CD4-positive, alpha-beta T cell treated with Interferon alpha-2 for 1 hour (primary cell): ENCODE measurements at regions not wholly inside any gene's neighbourhood (a gene's known extent, or its start where the extent isn't known, plus 50 kb on each side); places are given as distances from the start of the nearest gene placed in this dataset.

Experiments used
- DNase-seq, 2 donors: peaks; one replicate each; pipeline ENCODE4 v3.0.0-alpha.2; 2020 to 2022

DNA sequence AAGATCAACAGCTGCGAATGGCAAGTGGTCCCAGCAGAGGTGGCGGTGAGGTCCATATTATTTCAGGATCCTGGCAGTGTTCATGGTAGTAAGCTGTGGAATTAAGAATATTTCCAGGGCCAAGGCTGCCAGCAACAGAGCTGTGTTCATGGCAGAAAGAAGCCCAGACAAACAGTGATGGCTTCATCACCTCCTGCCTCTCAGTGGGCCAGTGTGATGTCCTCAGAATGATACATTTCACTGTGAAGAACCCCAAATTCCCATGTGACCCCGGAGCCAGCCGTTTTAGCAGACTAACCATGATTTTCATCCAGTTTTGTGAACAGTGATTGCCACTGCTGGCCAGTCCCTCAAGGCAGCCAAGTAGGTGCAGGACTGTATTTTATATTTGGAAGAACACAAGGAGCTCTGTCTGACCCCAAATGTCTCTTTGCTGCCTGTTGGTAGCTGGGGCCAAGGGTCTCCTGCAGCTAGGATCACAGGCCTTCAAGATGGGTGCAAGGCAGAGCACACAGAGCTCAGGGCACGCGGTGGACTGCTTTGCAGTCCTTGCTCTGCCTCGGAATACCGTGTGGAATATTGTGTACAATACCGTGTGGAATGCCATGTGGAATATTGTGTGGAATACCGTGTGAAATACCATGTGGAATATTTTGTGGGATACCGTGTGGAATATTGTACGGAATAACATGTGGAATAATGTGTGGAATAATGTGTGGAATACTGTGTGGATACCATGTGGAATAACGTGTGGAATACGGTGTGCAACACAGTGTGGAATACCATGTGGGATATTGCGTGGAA, 132.3 kb upstream of the CHST15 start:
- peak; percentile 15 to 35 for DNase-seq

DNA sequence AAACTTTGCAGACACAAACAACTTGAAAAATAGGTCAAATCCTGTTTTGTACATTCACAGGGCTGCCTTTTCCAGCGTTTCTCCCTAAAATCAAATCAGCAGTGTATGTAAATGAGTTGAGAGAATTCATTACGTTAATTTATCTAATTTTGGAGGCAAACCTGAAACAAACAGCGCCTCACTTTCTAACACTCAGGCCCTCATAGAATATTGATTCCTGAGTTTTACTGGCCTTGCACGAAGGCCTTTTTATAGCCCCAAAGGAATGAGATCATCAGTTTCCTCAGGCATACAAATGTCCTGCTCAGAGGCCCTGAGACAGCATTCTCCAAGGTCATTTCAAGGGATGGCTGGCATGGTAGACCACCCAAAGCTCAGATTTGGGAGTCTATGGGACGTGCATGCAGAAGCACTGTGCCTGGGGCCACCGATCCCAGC, 131.7 kb upstream of the CHST15 start:
- no peak for DNase-seq

DNA sequence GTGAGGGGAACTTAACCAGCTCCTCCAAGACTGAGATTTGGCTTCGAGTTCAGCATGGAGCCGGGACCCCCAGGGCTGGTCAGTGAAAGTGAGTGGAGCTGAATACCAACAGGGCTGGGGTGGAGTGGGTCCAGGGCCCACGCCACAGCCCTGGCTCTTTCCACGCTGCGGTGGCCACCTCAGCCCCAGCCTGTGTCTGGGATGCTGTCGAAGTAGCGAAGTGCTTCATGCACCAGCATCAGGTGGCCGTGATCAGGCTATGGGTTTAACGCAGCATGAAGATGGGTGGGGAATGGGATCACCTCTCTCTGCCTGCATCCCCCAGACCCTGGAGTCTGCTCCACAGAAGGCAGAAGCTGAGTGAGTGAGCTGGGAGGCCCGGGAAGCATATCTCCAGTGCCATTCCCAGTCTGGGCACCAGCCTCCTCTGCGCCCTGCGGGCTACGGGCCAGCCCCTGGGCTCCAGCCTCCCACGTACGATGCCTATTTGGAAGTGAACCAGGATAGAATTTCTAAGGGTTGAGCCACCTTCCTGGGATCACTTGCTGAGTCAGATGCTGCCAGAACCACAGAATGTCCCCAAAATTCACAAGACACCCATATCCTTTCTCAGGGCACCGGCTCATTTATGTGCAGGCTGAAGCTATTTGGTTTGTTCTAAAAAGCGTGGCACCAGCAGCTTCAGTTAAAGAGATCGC, 131.1 kb upstream of the CHST15 start:
- DNase-seq, result no peak

DNA sequence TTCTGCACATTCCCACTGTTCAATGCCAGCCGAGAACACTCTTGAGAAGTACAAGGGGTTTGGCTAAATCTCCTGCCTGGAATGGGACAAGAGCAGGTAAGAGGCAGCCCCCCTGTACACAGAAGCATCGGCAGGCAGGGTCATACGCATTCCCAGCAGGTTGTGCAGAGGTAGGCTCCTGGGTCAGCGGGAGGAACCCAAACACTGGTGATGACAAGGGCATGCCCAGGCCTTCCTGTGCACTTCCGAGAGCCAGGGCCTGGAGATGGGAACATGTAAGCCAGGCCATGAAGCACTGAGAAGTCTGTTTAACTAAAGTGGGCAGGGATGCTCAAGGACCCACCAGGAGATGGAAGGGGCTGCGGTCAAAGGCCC, 130.3 kb upstream of the CHST15 start:
- no peak for DNase-seq

DNA sequence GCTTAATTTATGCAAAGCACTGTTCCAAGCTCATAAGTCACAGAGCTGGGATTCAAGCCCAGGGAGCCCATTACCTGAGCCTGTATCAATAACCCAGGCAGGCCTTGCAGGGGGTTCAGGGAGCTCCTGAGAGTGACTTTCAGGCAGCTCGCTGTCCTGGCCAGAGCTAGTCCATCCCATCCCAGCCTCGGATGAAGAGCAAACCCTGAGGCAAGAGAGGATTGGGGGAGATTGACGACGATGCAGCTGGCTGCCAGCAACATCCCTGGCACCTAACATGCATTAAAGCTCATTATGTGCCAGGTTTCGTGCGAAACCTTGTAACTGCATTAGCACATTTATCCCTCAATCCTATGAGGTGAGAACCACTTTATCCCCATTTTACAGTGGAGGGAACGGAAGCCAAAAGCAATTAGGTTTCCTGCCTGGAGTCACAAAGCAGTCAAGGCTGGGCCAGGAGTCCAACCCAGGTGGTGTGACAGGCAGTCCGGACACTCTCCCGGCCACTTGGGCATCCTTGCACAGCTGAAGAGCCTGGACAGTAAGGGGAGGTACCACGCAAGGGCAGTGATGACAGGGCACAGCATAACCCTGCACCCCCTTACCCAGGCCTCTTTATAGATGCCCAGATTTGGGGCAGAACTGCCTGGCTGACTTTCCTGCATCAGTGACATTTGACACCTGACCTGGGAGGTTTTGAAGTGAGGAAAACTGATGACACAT, 129.8 kb upstream of the CHST15 start:
- no peak for DNase-seq

DNA sequence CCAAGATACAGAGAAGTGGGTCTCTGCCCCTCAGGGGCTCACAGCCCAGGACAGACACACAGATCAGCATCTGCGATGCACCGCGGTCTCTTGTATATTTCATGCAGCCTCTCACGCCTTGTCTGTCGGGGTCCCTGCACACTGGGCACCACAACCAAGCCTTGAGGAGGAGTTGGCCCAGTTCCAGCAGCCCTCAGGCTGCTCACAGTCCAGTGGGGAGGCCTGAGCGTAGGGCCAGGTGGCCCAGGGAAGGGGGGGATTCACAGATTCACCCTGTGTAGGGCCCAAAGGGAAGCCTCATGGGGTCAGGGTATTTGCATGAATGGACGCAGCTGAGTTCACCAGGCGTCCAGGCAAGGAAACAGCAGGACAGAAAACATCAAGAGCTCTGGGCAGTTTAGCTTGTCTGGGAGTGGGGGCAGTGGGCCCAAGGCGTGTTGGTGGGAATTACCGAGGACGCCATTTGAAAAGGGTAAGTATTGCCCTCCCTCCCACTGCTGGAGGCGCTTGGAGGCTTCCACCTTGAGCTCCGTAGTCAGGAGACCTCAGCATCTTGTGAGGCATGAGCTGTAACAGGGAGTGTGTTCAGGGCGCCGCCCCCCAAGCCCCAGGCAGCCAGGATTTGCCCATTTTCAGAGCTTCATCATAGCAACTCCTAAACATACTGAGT, 129.1 kb upstream of the CHST15 start:
- no peak for DNase-seq

DNA sequence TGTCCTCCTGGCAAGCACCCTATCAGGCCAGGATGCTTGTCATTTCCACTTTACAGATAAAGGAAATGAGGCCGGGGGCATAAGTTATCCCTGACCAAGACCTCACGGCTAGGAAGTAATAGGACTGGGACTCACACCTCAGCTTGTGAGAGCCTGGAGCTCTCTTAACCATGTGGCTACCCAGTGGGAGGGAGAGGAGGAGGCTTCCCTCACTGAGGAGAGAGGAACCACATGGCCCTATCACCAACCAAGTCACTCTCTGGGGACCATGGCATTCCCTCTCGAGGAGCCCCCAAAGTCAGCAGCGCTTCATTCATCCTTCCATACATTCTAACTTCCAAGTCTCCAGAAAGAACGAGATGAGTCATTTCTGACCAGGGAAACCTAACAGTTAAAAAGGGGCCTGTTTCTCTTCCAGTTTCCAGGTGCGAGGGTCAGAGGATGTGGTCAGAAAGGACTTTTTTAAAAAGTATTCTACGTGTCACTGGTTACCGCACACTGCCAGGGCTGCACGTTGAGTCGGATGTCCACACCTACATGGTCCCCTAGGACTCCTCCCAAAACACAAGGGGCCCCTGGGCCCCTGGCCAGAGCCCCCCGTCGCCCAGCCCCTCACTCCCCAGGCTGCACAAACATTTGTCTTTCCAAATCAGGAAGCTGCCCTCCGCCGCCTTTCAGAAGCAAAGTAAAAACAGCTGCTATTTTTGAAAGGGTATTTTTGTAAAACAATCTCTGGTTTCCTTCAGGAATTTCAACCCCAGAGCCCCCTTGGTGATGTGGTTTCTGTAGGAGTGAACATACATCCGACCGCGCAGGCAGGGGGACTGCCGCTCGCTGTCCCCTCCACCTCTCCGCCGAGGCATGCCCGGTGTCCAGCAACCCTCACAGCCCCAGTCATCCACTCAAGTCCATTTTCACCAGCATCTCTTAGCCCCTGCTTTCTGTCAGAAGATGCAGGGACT, 128.2 kb upstream of the CHST15 start:
- DNase-seq, result no peak

DNA sequence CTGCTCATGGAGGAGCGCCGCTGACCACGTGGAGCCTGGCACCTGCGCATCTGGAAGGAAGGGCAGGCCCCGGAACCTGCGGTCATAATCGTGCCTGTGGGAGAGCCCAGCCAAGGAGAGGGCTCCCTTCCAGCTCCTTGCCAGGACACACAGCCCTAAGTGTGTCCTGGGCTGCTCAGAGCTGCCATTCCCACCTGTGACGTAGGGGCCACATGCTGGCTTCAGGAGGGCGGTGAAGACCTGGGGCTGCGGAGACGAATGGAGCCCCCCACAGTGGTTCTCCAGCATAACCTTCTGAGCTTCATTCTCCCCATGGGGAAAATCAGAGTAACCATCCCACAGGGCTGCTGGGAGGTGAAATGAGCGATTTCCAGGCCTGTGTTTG, 127.6 kb upstream of the CHST15 start:
- no peak for DNase-seq

DNA sequence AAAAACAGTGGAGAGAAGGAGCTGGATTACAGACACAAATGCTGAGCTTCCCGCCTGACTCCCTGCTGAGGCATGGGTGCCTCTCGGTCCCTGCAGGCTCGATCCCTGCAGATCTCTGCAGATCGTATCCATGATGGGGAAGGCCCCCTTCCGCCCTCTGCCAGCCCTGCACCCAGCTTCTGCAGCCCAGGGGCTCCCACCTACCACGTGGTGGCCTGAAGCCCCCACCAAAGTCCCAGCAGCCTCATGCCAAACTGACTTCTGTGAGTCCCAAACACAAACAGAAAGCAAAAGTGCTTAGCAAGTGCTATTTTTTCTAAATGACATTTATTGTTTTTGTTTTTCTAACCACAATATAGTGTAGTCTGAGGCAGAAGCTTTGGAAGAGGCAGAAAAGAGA, 127.1 kb upstream of the CHST15 start:
- no peak for DNase-seq

DNA sequence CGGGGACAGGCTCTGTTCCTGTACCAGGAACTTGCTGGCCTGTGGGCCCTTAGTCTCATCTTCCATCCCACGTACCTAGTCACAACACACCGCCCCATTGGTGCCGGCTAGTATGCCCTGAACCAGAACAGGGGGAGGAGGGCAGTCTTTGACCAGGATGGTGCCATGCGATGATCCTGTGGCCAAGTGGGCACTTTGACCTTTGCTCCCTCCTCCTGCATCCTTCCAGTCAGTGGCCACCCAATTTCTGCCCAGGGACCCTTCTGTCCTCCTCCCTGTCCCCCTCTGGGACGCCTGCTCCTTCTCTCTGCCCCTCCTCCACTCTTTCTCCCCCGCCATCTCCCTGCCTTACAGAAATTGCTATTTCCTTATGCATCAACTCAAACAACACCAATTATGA, 126.3 kb upstream of the CHST15 start:
- DNase-seq, result no peak

DNA sequence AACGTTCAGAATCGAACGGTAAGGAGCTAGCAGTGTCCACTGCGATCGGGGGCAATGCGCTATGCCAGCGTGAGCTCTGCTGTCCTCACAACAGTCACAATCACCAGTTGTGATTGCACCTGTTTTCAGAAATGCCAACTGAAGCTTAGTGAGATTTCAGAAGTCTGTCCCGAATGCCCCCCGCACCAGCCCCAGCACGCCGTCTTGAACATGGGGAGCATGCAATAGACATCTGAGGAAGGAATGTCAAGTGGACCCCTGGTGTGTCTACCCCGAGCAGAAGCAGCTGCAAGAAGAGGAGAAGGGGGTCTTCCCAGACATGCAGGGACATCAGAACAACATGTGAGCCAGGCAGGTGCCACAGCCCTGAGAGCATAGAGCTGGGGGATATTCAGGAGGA, 125.7 kb upstream of the CHST15 start:
- DNase-seq, result no peak

DNA sequence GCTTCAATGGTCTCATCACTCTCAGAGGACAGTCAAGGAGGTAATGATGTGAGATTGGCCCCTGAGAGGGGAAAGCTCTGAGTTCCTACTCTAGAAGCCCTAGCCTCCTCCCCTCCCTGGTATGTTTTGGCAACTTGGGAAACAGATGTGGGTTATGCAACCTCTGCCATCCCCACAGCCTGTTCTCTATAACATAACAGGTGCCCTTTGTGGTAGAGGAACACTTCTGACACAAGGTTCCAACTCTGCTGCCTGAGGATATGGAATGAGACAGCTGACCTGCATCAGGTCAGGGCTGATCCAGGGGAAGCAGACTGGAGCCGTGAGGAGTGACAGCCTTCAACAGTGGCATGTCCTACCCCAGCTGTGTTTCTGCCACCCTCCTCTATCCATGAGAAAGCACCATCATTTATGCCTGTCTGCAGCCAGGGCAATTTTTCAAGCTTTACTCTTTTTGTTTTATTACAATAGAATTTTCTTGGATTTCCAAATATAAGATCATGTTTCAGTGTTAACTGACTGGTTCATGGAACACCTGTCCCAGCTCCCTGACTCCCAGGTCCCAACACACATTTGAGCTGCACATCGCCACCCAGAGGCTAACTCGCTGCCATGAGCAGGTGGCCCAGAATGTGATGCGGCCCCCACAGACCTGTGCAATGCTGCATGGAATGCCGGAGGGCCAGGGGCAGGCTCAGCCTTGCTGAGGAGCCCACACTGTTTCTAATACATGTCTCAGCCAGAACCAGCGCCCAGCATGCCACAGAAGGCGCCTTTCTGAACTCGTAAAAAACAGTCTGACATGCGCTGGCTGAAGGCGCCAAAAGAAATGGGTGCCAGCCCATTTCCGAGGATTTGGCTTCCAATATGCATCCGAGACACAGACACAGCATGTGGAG, 124.8 kb upstream of the CHST15 start:
- no peak for DNase-seq

DNA sequence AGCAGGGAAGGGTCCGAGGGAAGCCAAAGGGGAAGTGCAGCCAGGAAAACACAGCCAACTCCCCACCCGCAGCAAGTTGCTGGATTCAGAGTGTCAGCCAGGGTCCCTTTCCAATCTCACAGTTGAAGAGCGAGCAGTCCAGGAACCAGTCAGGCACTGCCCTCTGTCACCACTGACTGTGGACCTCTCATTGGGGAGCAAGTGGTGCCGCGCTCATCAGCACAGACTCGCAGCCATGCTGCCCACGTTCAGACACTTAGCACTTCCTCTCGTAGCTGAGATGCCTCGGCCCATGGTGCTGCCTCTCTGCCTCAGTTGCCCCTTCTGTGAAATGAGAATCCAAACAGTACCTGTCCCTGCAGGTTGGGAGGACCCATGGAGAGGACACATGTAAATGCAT, 123.6 kb upstream of the CHST15 start:
- no peak for DNase-seq

DNA sequence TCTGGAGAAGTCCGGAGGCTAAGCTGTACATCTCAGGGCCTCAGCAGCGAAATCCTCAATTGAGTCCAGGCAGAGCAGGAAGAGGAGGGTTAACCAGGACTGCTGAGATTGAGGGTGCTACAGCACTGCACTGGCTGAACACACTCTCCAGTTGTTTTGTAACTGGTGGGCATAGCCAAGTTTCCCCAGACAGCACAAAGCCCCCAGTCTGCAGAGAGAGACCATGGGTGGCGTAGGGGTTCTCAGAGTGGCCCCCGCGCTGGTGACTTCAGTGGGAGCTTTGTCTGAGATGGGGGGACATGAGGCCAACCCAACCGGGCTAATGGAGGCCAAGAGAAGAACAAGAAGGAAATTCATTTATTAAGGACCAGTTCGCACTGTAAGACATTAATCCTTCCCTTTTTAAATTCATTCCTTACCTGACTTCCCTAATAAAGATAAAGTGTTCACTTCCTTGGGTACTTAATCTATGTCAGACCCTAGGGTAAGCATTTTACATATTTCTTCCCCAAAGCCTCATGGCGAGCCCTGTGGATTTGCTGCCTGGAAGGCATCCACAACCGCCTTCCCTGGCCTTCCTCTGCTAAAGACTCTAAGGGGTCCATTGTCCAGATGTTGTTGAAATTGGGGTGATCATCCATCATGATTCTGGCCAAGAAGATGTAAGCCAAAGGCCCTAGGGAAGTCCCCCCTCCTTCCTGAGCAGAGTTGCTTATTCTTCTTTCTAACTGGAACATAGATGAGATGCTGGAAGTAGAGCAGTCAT, 121.4 kb upstream of the CHST15 start:
- DNase-seq, result no peak

DNA sequence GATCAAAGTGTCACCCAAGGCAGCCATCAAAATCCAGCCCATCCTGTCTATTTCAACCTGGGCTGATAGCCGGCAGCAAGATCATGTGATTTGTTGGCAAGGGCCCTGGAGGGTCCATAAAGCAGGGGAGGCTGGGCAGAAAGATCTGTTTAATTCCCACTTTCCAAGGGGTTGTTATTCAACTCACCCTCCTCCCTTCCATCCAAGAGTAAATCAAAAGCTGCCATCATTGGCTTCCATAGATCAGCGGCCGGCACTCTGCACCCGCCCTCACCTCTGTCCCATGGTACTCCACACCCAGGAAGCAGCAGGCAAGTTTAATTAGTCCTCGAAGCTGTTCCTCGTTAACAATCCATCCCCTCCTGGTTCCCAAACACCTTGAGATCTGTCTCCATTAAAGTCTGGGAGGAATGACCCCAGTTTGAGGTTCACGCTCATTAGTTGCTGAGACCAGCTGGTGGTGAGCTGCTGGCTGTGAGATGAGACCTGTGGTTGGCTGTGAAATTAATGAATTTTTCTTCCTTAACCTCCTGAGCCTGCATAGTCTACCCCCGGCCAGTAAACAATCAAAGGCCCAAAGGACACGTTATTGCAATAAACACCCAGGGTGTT, 120.6 kb upstream of the CHST15 start:
- no peak for DNase-seq

DNA sequence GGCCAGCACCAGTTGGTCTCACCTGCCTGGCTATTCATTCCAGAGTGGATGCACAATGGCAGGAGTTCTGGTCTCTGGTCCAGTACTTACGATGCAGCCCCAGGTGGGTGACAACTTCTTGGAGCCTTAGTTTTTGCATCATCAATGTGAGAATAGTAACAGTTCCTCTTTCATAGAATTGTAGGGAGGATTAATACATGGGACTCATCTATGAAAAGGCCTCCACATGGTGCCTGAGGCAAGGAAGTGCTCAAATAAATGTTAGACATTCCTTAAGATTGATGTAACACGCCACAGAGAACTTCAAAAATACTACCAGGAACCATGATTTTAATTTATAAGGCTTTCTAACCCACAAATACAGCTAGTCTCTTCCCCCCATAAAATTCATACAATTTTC, 120.1 kb upstream of the CHST15 start:
- no peak for DNase-seq

DNA sequence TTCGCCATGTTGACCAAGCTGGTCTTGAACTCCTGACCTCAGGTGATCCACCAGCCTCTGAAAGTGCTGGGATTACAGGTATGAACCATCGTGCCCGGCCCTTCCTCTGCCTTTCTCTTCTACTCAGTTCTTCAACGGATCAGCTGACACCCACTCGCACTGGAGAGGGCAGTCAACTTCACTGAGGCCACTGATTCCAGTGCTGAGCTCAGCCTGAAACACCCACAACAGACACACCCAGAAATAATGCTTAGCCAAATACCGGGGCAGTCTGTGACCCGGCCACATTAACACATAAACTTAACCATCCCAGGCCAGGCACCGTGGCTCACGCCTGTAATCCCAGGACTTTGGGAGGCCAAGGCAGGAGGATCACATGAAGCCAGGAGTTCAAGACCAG, 119.3 kb upstream of the CHST15 start:
- DNase-seq, result no peak

DNA sequence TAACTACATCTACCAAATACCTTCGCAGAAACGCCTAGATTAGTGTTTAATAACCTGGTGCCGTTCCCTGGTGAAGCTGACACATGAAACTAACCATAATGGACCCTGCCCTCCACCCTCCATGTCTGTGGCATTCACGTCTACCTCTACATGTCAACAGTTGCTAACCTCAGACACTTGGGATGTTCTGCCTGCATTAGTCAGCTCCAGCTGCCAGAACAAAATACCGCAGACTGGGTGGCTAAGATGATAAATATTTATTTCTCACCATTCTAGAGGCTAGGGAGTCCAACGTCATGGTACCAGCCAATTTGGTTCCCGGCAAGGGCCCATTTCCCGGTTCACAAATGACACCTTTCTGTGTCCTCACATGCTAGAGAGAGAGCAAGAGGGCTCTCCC, 118.5 kb upstream of the CHST15 start:
- DNase-seq, result no peak

DNA sequence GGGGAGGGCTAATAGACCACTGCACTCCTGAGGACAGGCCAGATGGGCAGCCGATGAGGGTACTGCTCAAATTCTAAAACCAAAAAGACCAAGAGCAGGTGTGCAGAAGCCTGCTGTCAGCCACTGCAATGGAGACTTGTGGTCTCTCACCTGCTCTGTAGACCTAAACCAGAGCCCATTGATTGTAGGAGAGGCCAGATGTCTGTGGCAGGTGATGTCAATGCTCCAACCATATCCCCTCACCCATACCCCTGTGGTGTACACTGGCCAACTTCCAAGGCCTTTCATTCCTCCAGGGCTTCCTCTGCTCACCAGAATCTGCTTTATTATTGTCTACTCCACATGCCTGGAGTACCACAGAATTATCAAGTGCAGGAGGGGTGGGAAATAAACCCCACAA, 116.9 kb upstream of the CHST15 start:
- no peak for DNase-seq

DNA sequence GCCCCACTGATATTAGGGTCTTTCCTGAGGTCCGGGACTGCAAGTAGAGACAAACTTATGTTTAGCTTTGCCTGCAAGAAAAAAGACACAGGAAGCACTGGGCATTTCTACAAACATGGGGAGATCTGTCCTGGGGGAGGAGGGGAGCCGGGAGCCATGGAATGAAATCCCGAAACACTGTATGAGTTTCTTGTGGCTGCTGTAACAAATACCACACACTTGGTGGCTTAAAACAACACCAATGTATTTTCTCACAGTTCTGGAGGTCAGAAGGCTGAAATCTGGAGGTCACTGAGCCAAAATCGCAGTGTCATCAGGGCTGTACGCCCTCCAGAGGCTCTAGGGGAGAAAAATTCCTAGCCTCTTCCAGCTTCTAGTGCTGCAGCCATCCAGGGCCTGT, 114.0 kb upstream of the CHST15 start:
- DNase-seq, result no peak
